ENCODE measurements at regions not wholly inside any gene's neighbourhood (a gene's known extent, or its start where the extent isn't known, plus 50 kb on each side); places are given as distances from the start of the nearest gene placed in this dataset.

GRCh38 chr3:89877230-89877629 lies 769.8 kb downstream of the EPHA3 start:
- no peaks in the 10 kb centered on the region for H3K4me1 ChIP-seq (ENCODE audit: insufficient read depth)
- no peak overlapping the region for H3K4me3 ChIP-seq
- no peaks in the 10 kb centered on the region for H3K9me2 ChIP-seq (replicated peaks; ENCODE audit: insufficient read depth)
- 85% methylated on average over 2 of the region's 2 CpGs for WGBS (ENCODE audit: low lambda C conversion rate, missing lambda C conversion rate)
- TF ChIP-seq EZH2phosphoT487 (IDR thresholded peaks at IDR 0.05; ENCODE audit: low read depth, severe bottlenecking, unreplicated experiment) (no peak), CTCF (IDR thresholded peaks at IDR 0.05; ENCODE audit: poor library complexity) (no peak), EZH2 (IDR thresholded peaks at IDR 0.05; ENCODE audit: borderline replicate concordance) (no peak)
- H3K27ac ChIP-seq = no peak overlapping the region
- H3K4me2 ChIP-seq = no peak overlapping the region
- no peaks in the 10 kb centered on the region for H3K9me3 ChIP-seq (ENCODE audit: low read depth)
- H2AFZ ChIP-seq = no peak overlapping the region
- no peaks in the 10 kb centered on the region for H3K36me3 ChIP-seq (replicated peaks; ENCODE audit: insufficient read depth, low read depth)
- H4K20me1 ChIP-seq (ENCODE audit: insufficient read depth, poor library complexity, severe bottlenecking) = no peaks in the 10 kb centered on the region
- no peaks in the 10 kb centered on the region for H3K79me2 ChIP-seq
- DNase-seq (ENCODE audit: low spot score) = no peak
- no peaks in the 10 kb centered on the region for H3K27me3 ChIP-seq

- H3K4me2 ChIP-seq = no peak overlapping the region
- TF ChIP-seq EZH2 (IDR thresholded peaks at IDR 0.05; ENCODE audit: borderline replicate concordance) (no peak), CTCF (IDR thresholded peaks at IDR 0.05; ENCODE audit: poor library complexity) (no peak), EZH2phosphoT487 (IDR thresholded peaks at IDR 0.05; ENCODE audit: low read depth, severe bottlenecking, unreplicated experiment) (no peak)
- no peaks in the 10 kb centered on the region for H3K27me3 ChIP-seq
- H3K9me2 ChIP-seq (replicated peaks; ENCODE audit: insufficient read depth) = no peaks in the 10 kb centered on the region
- no peak overlapping the region for H3K4me3 ChIP-seq
- H4K20me1 ChIP-seq (ENCODE audit: insufficient read depth, poor library complexity, severe bottlenecking) = no peaks in the 10 kb centered on the region
- H3K36me3 ChIP-seq (replicated peaks; ENCODE audit: insufficient read depth, low read depth) = no peaks in the 10 kb centered on the region
- DNase-seq (ENCODE audit: low spot score) = no peak
- no peak overlapping the region for H3K27ac ChIP-seq
- H3K9me3 ChIP-seq (ENCODE audit: low read depth) = no peaks in the 10 kb centered on the region
- H3K79me2 ChIP-seq = no peaks in the 10 kb centered on the region
- H2AFZ ChIP-seq = no peak overlapping the region
- no peaks in the 10 kb centered on the region for H3K4me1 ChIP-seq (ENCODE audit: insufficient read depth)
These were observed 782.0 kb downstream of the EPHA3 start for GRCh38 chr3:89889386-89889785.

- no peaks in the 10 kb centered on the region for H3K9me3 ChIP-seq (ENCODE audit: low read depth)
- H3K27ac ChIP-seq = no peak overlapping the region
- no peak for TF ChIP-seq CTCF (IDR thresholded peaks at IDR 0.05; ENCODE audit: poor library complexity)
- TF ChIP-seq EZH2phosphoT487 (IDR thresholded peaks at IDR 0.05; ENCODE audit: low read depth, severe bottlenecking, unreplicated experiment) = no peak
- TF ChIP-seq EZH2 (IDR thresholded peaks at IDR 0.05; ENCODE audit: borderline replicate concordance) = no peak
- no peaks in the 10 kb centered on the region for H3K79me2 ChIP-seq
- H3K36me3 ChIP-seq (replicated peaks; ENCODE audit: insufficient read depth, low read depth) = no peaks in the 10 kb centered on the region
- H3K4me1 ChIP-seq (ENCODE audit: insufficient read depth) = no peaks in the 10 kb centered on the region
- no peak overlapping the region for H2AFZ ChIP-seq
- no peak overlapping the region for H3K4me2 ChIP-seq
- no peaks in the 10 kb centered on the region for H4K20me1 ChIP-seq (ENCODE audit: insufficient read depth, poor library complexity, severe bottlenecking)
- H3K9me2 ChIP-seq (replicated peaks; ENCODE audit: insufficient read depth) = no peaks in the 10 kb centered on the region
- no peaks in the 10 kb centered on the region for H3K27me3 ChIP-seq
- no peak overlapping the region for H3K4me3 ChIP-seq
- no peak for DNase-seq (ENCODE audit: low spot score)
These were observed 801.3 kb downstream of the EPHA3 start for GRCh38 chr3:89908711-89909213.

GRCh38 chr3:89912031-89912430 lies 804.6 kb downstream of the EPHA3 start:
- Histone ChIP-seq H3K9me3 (ENCODE audit: low read depth) (no peaks in the 10 kb centered on the region), H3K9me2 (replicated peaks; ENCODE audit: insufficient read depth) (no peaks in the 10 kb centered on the region), H3K4me1 (ENCODE audit: insufficient read depth) (no peaks in the 10 kb centered on the region), H3K36me3 (replicated peaks; ENCODE audit: insufficient read depth, low read depth) (no peaks in the 10 kb centered on the region), H3K4me2 (no peak overlapping the region), H2AFZ (no peak overlapping the region), H3K4me3 (no peak overlapping the region), H3K79me2 (no peaks in the 10 kb centered on the region), H3K27ac (no peak overlapping the region), H3K27me3 (no peaks in the 10 kb centered on the region), H4K20me1 (ENCODE audit: insufficient read depth, poor library complexity, severe bottlenecking) (no peaks in the 10 kb centered on the region)
- no peak for TF ChIP-seq EZH2 (IDR thresholded peaks at IDR 0.05; ENCODE audit: borderline replicate concordance)
- TF ChIP-seq CTCF (IDR thresholded peaks at IDR 0.05; ENCODE audit: poor library complexity) = no peak
- TF ChIP-seq EZH2phosphoT487 (IDR thresholded peaks at IDR 0.05; ENCODE audit: low read depth, severe bottlenecking, unreplicated experiment) = no peak
- WGBS (ENCODE audit: low lambda C conversion rate, missing lambda C conversion rate) = 82% methylated on average over 6 of the region's 6 CpGs
- no peak for DNase-seq (ENCODE audit: low spot score)

All from hepatocyte (in vitro differentiated cells).